HepG2 (cell line): ENCODE measurements at regions not wholly inside any gene's neighbourhood (a gene's known extent, or its start where the extent isn't known, plus 50 kb on each side); places are given as distances from the start of the nearest gene placed in this dataset.

ENCODE experiments used
- ATAC-seq: fragments of 200-7000 bp; cut with Tn5 transposase; 3 replicates; pipeline ENCODE4 v1.9.1; 2020; ENCODE audit warnings: mild to moderate bottlenecking, moderate library complexity
- BruUV-seq: library from RNA; stranded (reverse); fragments of 400-500 nt; replicated peaks from 2 replicates; lab custom pipeline; 2021; lab: Mats Ljungman, UMichigan
- CTCF ChIA-PET: fragments of 300-600 bp; formaldehyde crosslinking; extraction: SDS; loops from one replicate; lab custom pipeline; 2021; ENCODE audit warnings: low total read pairs, inconsistent platforms, low intra/inter-chr PET ratio; lab: Yijun Ruan, JAX
- POLR2A ChIA-PET: fragments of 350-600 bp; sonication (Branson Sonifier 250); formaldehyde crosslinking; loops from one replicate; lab custom pipeline; 2020; ENCODE audit warnings: antibody characterized with exemption, inconsistent platforms; lab: Yijun Ruan, JAX
- DNase-seq: peaks from one replicate; pipeline ENCODE4 v3.0.0-alpha.2; 2015; ENCODE audit warnings: low spot score
- FAIRE-seq: peaks from 3 replicates; lab custom pipeline; 2011; peaks lifted over from hg19 to GRCh38; lab: Jason Lieb, UNC
- H2AFZ ChIP-seq: one replicate; pipeline ENCODE4 v1.6.1; 2011; ENCODE audit warnings: low read length, inconsistent platforms
- H3K27ac ChIP-seq: fragments of 300-600 bp; 3 replicates; pipeline ENCODE4 v1.8.0; 2011; ENCODE audit warnings: mixed run types, mild to moderate bottlenecking, mixed read lengths, low read length, inconsistent platforms; ENCODE audit not compliant: insufficient read depth; ENCODE audit errors: extremely low read length
- H3K27me3 ChIP-seq, 2 experiments: fragments of 200-600 bp in 1 of 2; 2 replicates in 1 of 2; 3 replicates in 1 of 2; pipeline versions ENCODE4 v1.6.0 to v1.8.0; 2011; ENCODE audit warnings: low read length in 2 of 2, mild to moderate bottlenecking in 2 of 2, moderate library complexity in 2 of 2, inconsistent platforms in 1 of 2; ENCODE audit not compliant: insufficient read depth in 2 of 2, control insufficient read depth in 1 of 2
- H3K36me3 ChIP-seq, 2 experiments: fragments of 200-600 bp in 1 of 2; replicated peaks in 1 of 2; 2 replicates in 1 of 2; 3 replicates in 1 of 2; pipeline versions ENCODE4 v1.5.1 to v1.8.0; 2011; ENCODE audit warnings: low read length in 2 of 2, inconsistent platforms in 1 of 2; ENCODE audit not compliant: insufficient read depth in 2 of 2, control insufficient read depth in 1 of 2
- H3K4me1 ChIP-seq: 2 replicates; pipeline ENCODE4 v1.5.1; 2012; ENCODE audit warnings: low read length, inconsistent platforms; ENCODE audit not compliant: insufficient read depth
- H3K4me2 ChIP-seq: 2 replicates; pipeline ENCODE4 v1.6.0; 2011; ENCODE audit warnings: low read depth, low read length, inconsistent platforms
- H3K4me3 ChIP-seq, 3 experiments: fragments of 200-600 bp in 1 of 3; sonication (generic), shearing (Covaris generic) in 1 of 3; replicated peaks in 1 of 3; 2 replicates each; pipeline ENCODE4 v1.5.1; 2011 to 2016; ENCODE audit warnings: low read length in 3 of 3, inconsistent platforms in 2 of 3, low read depth in 2 of 3, mild to moderate bottlenecking in 2 of 3, control low read depth in 1 of 3, mixed read lengths in 1 of 3; ENCODE audit not compliant: insufficient read depth in 1 of 3
- H3K79me2 ChIP-seq: one replicate; pipeline ENCODE4 v1.6.1; 2011; ENCODE audit warnings: low read length, inconsistent platforms; ENCODE audit not compliant: insufficient read depth
- H3K9ac ChIP-seq: 2 replicates; pipeline ENCODE4 v1.6.0; 2011; ENCODE audit warnings: mild to moderate bottlenecking, low read depth, low read length, inconsistent platforms; ENCODE audit not compliant: insufficient read depth
- H3K9me3 ChIP-seq: 2 replicates; pipeline ENCODE4 v1.5.1; 2012; ENCODE audit warnings: mild to moderate bottlenecking, low read length
- H4K20me1 ChIP-seq: 2 replicates; pipeline ENCODE4 v1.6.0; 2011; ENCODE audit warnings: inconsistent platforms, mild to moderate bottlenecking, low read length, moderate library complexity; ENCODE audit not compliant: insufficient read depth
- AGO2 ChIP-seq: fragments of 200-400 bp; formaldehyde crosslinking; optimal IDR thresholded peaks from 2 replicates; pipeline ENCODE3; 2017; ENCODE audit warnings: mild to moderate bottlenecking, low read depth, low read length, moderate library complexity
- HMG20A ChIP-seq: IDR thresholded peaks from 2 replicates; pipeline ENCODE4 v1.6.1; 2016; ENCODE audit warnings: borderline replicate concordance
- IKZF5 ChIP-seq: IDR thresholded peaks from 2 replicates; pipeline ENCODE4 v1.6.1; 2018; ENCODE audit warnings: missing genetic modification reagents, mild to moderate bottlenecking, missing compliant biosample characterization
- KDM3A ChIP-seq: IDR thresholded peaks from 2 replicates; pipeline ENCODE4 v1.6.1; 2018; ENCODE audit warnings: low read depth, missing compliant biosample characterization
- MED1 ChIP-seq: sonication (generic); formaldehyde crosslinking; IDR thresholded peaks from 2 replicates; pipeline ENCODE4 v1.4.0; 2020; ENCODE audit warnings: missing genetic modification reagents
- PLRG1 ChIP-seq: fragments of 450-650 bp; conservative IDR thresholded peaks from 2 replicates; pipeline ENCODE4 v1.6.1; 2016
- RAD21 ChIP-seq: fragments of 450-650 bp; formaldehyde crosslinking; IDR thresholded peaks from 2 replicates; pipeline ENCODE4 v1.5.0; 2020; ENCODE audit warnings: mild to moderate bottlenecking
- RBM39 ChIP-seq: fragments of 200-400 bp; formaldehyde crosslinking; IDR thresholded peaks from one replicate; pipeline ENCODE4 v1.6.1; 2018; ENCODE audit warnings: antibody characterized with exemption, mild to moderate bottlenecking, low read depth, low read length; ENCODE audit not compliant: poor library complexity, severe bottlenecking
- SSRP1 ChIP-seq: IDR thresholded peaks from 2 replicates; pipeline ENCODE4 v1.6.1; 2016; ENCODE audit warnings: control low read depth
- UBTF ChIP-seq: sonication (generic); formaldehyde crosslinking; IDR thresholded peaks from 2 replicates; pipeline ENCODE4 v1.4.0; 2020; ENCODE audit warnings: mild to moderate bottlenecking, missing genetic modification reagents
- ZMYM2 ChIP-seq: sonication (generic); formaldehyde crosslinking; IDR thresholded peaks from 2 replicates; pipeline ENCODE4 v1.8.0; 2022; ENCODE audit warnings: mild to moderate bottlenecking, missing genetic modification reagents
- ZMYM3 ChIP-seq: sonication (generic); formaldehyde crosslinking; IDR thresholded peaks from 2 replicates; pipeline ENCODE4 v1.5.1; 2020; ENCODE audit warnings: mild to moderate bottlenecking, missing genetic modification reagents
- ZNF17 ChIP-seq: sonication (generic); formaldehyde crosslinking; IDR thresholded peaks from 2 replicates; pipeline ENCODE4 v1.5.0; 2020; ENCODE audit warnings: mild to moderate bottlenecking, missing genetic modification reagents
- ZNF256 ChIP-seq: sonication (generic); formaldehyde crosslinking; conservative IDR thresholded peaks from 2 replicates; pipeline ENCODE4 v1.4.0; 2020; ENCODE audit warnings: missing genetic modification reagents
- ZNF746 ChIP-seq: sonication (generic); formaldehyde crosslinking; IDR thresholded peaks from 2 replicates; pipeline ENCODE4 v1.8.0; 2022; ENCODE audit warnings: mild to moderate bottlenecking, missing genetic modification reagents
- ZNF761 ChIP-seq: sonication (generic); formaldehyde crosslinking; conservative IDR thresholded peaks from 2 replicates; pipeline ENCODE4 v1.4.0; 2020; ENCODE audit warnings: mild to moderate bottlenecking, missing genetic modification reagents
- WGBS: methylation state at CpG from one replicate; pipeline ENCODE4 v1.1.6; 2017; ENCODE audit warnings: low lambda C conversion rate; 5-methylcytosine and 5-hydroxymethylcytosine counted together
- in situ Hi-C: cut with HindIII; loops from 2 replicates; pipeline ENCODE4 v1.10.0; 2017; ENCODE audit warnings: low pct_unique_long_range_greater_than_20kb; ENCODE audit not compliant: extremely low pct_ligation_motif_present
- intact Hi-C: fragments of 100-400 bp; cut with micrococcal nuclease; formaldehyde crosslinking; loops from one replicate; pipeline ENCODE4 v1.10.0; 2022; ENCODE audit not compliant: unreplicated experiment
- TF ChIP-seq, protein P1 (sequence below): sonication (generic); formaldehyde crosslinking; conservative IDR thresholded peaks from 2 replicates; pipeline ENCODE4 v1.8.1; 2023; ENCODE audit warnings: missing genetic modification reagents

DNA sequence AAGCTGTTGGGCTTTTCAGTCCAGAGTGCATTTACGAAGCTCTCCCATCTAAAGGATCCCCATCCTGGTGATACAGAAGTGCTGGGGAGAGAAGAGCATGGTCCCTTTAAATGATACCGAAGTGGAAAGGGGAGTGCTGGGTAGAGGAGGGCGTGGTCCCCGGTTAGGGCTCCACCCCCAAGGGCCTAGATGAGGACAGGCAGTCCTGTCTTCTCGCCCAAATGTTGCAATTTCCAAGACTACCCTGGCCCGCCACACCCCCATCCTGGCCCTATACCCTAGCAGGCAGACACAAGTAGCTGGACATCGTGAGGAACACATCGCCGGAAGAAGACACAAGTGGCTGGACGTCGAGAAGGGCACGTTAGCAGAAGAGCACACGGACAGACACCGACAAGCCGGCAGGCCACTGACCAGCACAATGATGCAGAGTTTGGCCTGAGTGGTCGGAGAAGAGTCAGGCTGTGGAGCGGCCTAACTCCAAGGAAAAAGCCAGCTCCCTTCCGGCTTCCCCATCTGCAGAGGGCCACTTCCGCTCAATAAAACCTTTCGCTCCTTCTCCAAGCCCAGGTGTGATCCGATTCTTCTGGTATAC is 439.5 kb upstream of the NRP1 start:
- Histone ChIP-seq H3K9ac (no peak overlapping the region), H2AFZ (no peak overlapping the region), H4K20me1 (no peaks in the 10 kb centered on the region), H3K4me3 (no peak overlapping the region), H3K9me3 (no peaks in the 10 kb centered on the region), H3K4me2 (no peak overlapping the region), H3K27ac (no peak overlapping the region), H3K27me3 (peaks cover 0 to 3% of the 10 kb centered on the region in 2 experiments; a peak in 2 of 5 replicates), H3K4me1 (peaks cover 12% of the 10 kb centered on the region), H3K79me2 (no peaks in the 10 kb centered on the region), H3K36me3 (no peaks in the 10 kb centered on the region)
- intact Hi-C loops = no loop called here
- POLR2A ChIA-PET = no interaction called here
- 64% methylated on average over 21 of the region's 21 CpGs for WGBS
- TF ChIP-seq ZMYM2 (CRISPR knock-in tag) (no peak), ZNF761 (CRISPR knock-in tag) (no peak), IKZF5 (no peak), ZMYM3 (no peak)
- no TSS peak for BruUV-seq
- DNase-seq (no peak), ATAC-seq (no peak), FAIRE-seq (no peak)
- CTCF ChIA-PET = no interaction called here
- in situ Hi-C loops = no loop called here

- Histone ChIP-seq H3K4me3 (no peak overlapping the region), H3K9me3 (no peaks in the 10 kb centered on the region), H3K27ac (no peak overlapping the region), H4K20me1 (no peaks in the 10 kb centered on the region), H3K27me3 (peaks cover 0 to 3% of the 10 kb centered on the region in 2 experiments; a peak in 2 of 5 replicates), H3K4me1 (peaks cover 12% of the 10 kb centered on the region), H3K9ac (no peak overlapping the region), H3K4me2 (no peak overlapping the region), H3K79me2 (no peaks in the 10 kb centered on the region), H2AFZ (no peak overlapping the region), H3K36me3 (no peaks in the 10 kb centered on the region)
- 40% methylated on average over 4 of the region's 4 CpGs for WGBS
- ChIA-PET CTCF (no interaction called here), POLR2A (no interaction called here)
- FAIRE-seq (no peak), DNase-seq (no peak), ATAC-seq (no peak)
- intact Hi-C loops (no loop called here), in situ Hi-C loops (no loop called here)
- BruUV-seq = no TSS peak
- TF ChIP-seq ZNF746 (CRISPR knock-in tag) (no peak), SSRP1 (CRISPR knock-in tag) (no peak), UBTF (CRISPR knock-in tag) (no peak), ZNF256 (CRISPR knock-in tag) (no peak), MED1 (CRISPR knock-in tag) (no peak), AGO2 (no peak), KDM3A (CRISPR knock-in tag) (no peak), PLRG1 (no peak), HMG20A (CRISPR knock-in tag) (no peak), ZNF17 (CRISPR knock-in tag) (no peak), RAD21 (CRISPR knock-in tag) (no peak), RBM39 (no peak)
- TF ChIP-seq, protein P1, sequence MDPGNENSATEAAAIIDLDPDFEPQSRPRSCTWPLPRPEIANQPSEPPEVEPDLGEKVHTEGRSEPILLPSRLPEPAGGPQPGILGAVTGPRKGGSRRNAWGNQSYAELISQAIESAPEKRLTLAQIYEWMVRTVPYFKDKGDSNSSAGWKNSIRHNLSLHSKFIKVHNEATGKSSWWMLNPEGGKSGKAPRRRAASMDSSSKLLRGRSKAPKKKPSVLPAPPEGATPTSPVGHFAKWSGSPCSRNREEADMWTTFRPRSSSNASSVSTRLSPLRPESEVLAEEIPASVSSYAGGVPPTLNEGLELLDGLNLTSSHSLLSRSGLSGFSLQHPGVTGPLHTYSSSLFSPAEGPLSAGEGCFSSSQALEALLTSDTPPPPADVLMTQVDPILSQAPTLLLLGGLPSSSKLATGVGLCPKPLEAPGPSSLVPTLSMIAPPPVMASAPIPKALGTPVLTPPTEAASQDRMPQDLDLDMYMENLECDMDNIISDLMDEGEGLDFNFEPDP (CRISPR knock-in tag) = no peak
These were observed 438.7 kb upstream of the NRP1 start for GRCh38 chr10:33773253-33773573.
